Kidney (tissue), 13 donors: ENCODE measurements at regions not wholly inside any gene's neighbourhood (a gene's known extent, or its start where the extent isn't known, plus 50 kb on each side); places are given as distances from the start of the nearest gene placed in this dataset.
A peak's percentile ranks its signal among the peaks of the same experiment; 100 is the strongest.

Experiments used
- DNase-seq, 5 donors: peaks; one replicate each; pipeline ENCODE4 v3.0.0-alpha.2; 2013 to 2020
- FAIRE-seq: peaks from 2 replicates; lab custom pipeline; 2012; peaks lifted over from hg19 to GRCh38; lab: Jason Lieb, UNC
- H3K27ac ChIP-seq, 2 donors: one replicate each; pipeline ENCODE4 v1.7.0; 2013; ENCODE audit warnings: low read depth in 2 of 2, low read length in 2 of 2, inconsistent platforms in 1 of 2
- H3K27me3 ChIP-seq: one replicate; pipeline ENCODE4 v1.7.1; 2013; ENCODE audit warnings: low read length, inconsistent platforms; ENCODE audit not compliant: control insufficient read depth, insufficient read depth
- H3K36me3 ChIP-seq, 3 donors: one replicate each; pipeline versions ENCODE4 v1.7.0 to v1.7.1; 2013; ENCODE audit warnings: low read length in 3 of 3, control low read depth in 1 of 3, inconsistent platforms in 1 of 3; ENCODE audit not compliant: insufficient read depth in 3 of 3, control insufficient read depth in 2 of 3
- H3K4me1 ChIP-seq, 3 donors: one replicate each; pipeline versions ENCODE4 v1.7.0 to v1.7.1; 2013; ENCODE audit warnings: low read length in 3 of 3, inconsistent platforms in 1 of 3, low read depth in 1 of 3; ENCODE audit not compliant: control insufficient read depth in 2 of 3, insufficient read depth in 2 of 3
- H3K4me3 ChIP-seq, 3 donors: one replicate each; pipeline versions ENCODE4 v1.7.0 to v1.8.1; 2013; ENCODE audit warnings: low read length in 3 of 3, control low read depth in 1 of 3, inconsistent platforms in 1 of 3
- H3K9ac ChIP-seq, 3 donors: one replicate each; pipeline versions ENCODE4 v1.7.0 to v1.7.1; 2013; ENCODE audit warnings: low read length in 3 of 3, control low read depth in 1 of 3, inconsistent platforms in 1 of 3
- H3K9me3 ChIP-seq, 3 donors: one replicate each; pipeline versions ENCODE4 v1.7.0 to v1.7.1; 2013; ENCODE audit warnings: low read length in 3 of 3, control low read depth in 1 of 3, inconsistent platforms in 1 of 3; ENCODE audit not compliant: control insufficient read depth in 2 of 3, insufficient read depth in 1 of 3
- intact Hi-C: fragments of 100-400 bp; cut with DNase I; formaldehyde crosslinking; loops from one replicate; pipeline ENCODE4 v1.11.1; 2022
- TF ChIP-seq, protein P1 (sequence below): IDR thresholded peaks from 3 replicates; pipeline ENCODE4 v1.5.1; 2012; ENCODE audit warnings: mild to moderate bottlenecking, moderate library complexity, borderline replicate concordance; ENCODE audit not compliant: insufficient read depth; ENCODE audit errors: extremely low read depth
- donor health status: control.
- donor health status: control.
- donor health status: control.
- donor health status: control.
- donor health status: control.
- donor health status: DM: yes; HTN: yes; CAD: no.
- donor health status: Normal renal cell carcinoma (clear cell type).

- no peaks in the 10 kb centered on the region for H3K27me3 ChIP-seq
- no peaks in the 10 kb centered on the region for H3K9me3 ChIP-seq
- H3K27ac ChIP-seq = no peak overlapping the region
- FAIRE-seq (no peak), DNase-seq (peak in 1 of 5 donors; percentile 7)
- no peak overlapping the region for H3K9ac ChIP-seq
- TF ChIP-seq, protein P1, sequence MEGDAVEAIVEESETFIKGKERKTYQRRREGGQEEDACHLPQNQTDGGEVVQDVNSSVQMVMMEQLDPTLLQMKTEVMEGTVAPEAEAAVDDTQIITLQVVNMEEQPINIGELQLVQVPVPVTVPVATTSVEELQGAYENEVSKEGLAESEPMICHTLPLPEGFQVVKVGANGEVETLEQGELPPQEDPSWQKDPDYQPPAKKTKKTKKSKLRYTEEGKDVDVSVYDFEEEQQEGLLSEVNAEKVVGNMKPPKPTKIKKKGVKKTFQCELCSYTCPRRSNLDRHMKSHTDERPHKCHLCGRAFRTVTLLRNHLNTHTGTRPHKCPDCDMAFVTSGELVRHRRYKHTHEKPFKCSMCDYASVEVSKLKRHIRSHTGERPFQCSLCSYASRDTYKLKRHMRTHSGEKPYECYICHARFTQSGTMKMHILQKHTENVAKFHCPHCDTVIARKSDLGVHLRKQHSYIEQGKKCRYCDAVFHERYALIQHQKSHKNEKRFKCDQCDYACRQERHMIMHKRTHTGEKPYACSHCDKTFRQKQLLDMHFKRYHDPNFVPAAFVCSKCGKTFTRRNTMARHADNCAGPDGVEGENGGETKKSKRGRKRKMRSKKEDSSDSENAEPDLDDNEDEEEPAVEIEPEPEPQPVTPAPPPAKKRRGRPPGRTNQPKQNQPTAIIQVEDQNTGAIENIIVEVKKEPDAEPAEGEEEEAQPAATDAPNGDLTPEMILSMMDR = no peak
- intact Hi-C loops = no loop called here
- no peaks in the 10 kb centered on the region for H3K36me3 ChIP-seq
- H3K4me3 ChIP-seq = no peak overlapping the region
- no peaks in the 10 kb centered on the region for H3K4me1 ChIP-seq
Observed at GRCh38 chr4:156547439-156547838, 424.2 kb downstream of the PDGFC start.

- no peaks in the 10 kb centered on the region for H3K4me1 ChIP-seq
- H3K9me3 ChIP-seq = no peaks in the 10 kb centered on the region
- intact Hi-C loops = no loop called here
- FAIRE-seq (no peak), DNase-seq (peak in 1 of 5 donors; percentile 37)
- H3K36me3 ChIP-seq = no peaks in the 10 kb centered on the region
- TF ChIP-seq, protein P1 = no peak
- no peak overlapping the region for H3K4me3 ChIP-seq
- H3K27ac ChIP-seq = no peak overlapping the region
- no peak overlapping the region for H3K9ac ChIP-seq
- no peaks in the 10 kb centered on the region for H3K27me3 ChIP-seq
Observed at GRCh38 chr4:156545003-156545785, 426.4 kb downstream of the PDGFC start.

GRCh38 chr4:156539376-156539775 is 432.2 kb downstream of the PDGFC start:
- H3K4me3 ChIP-seq = no peak overlapping the region
- H3K27ac ChIP-seq = no peak overlapping the region
- intact Hi-C loops = no loop called here
- H3K4me1 ChIP-seq = no peaks in the 10 kb centered on the region
- H3K36me3 ChIP-seq = no peaks in the 10 kb centered on the region
- no peaks in the 10 kb centered on the region for H3K9me3 ChIP-seq
- H3K27me3 ChIP-seq = no peaks in the 10 kb centered on the region
- FAIRE-seq (no peak), DNase-seq (no peak)
- H3K9ac ChIP-seq = no peak overlapping the region
- TF ChIP-seq, protein P1 = no peak
